ENCODE measurements at regions not wholly inside any gene's neighbourhood (a gene's known extent, or its start where the extent isn't known, plus 50 kb on each side); places are given as distances from the start of the nearest gene placed in this dataset.

GRCh38 chr11:20311444-20311843 lies 52.1 kb upstream of the HTATIP2 start:
- no peak for DNase-seq (ENCODE audit: low read depth in 1 of 2, low spot score in 1 of 2)
- no peaks in the 10 kb centered on the region for H3K36me3 ChIP-seq
- H3K27ac ChIP-seq: no peak overlapping the region
- H3K9me3 ChIP-seq (ENCODE audit: low read depth): no peaks in the 10 kb centered on the region
- H3K4me1 ChIP-seq (ENCODE audit: low read depth): no peaks in the 10 kb centered on the region
- no peak overlapping the region for H3K4me3 ChIP-seq
- TF ChIP-seq CTCF (IDR thresholded peaks at IDR 0.05; ENCODE audit: low read depth, low read length): no peak
- H3K27me3 ChIP-seq: no peaks in the 10 kb centered on the region

DNA sequence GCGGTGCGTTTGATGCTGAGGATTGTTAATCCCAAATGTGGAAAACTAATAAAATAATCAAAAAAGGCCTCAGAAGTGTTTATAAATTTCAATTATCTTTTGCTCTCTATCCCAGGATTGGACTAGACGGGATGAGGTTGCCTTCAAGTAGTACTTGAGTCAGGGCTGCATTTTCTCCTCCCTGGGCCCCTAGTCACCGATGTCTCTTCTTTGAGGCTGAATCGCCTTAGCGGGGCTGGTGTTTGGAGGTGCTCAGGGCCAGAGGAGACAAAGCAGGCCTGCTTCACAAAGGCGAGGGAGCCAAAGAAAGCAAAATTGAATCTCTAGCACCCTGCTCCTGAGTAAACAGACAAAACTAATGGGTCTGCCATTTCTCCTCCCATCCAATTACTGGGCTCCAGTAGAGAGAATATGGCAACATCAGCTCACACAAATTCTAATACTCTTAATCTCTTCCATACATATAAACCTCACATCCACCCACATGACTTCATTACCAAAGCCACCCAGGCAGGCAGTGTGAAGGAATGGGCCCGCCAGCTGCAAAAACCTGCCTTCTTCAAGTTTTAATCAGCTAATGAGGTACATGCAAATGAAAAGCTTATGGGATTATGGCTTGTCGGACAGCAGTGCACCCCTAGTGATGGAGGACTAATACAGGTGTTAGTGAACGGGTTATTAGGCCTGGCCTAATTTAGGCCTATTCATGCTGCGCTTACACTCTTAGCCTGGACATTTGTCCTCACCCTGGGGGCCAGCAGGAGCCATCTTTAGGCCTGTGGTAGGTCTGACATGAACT lies 52.7 kb upstream of the HTATIP2 start:
- no peak for DNase-seq (ENCODE audit: low read depth in 1 of 2, low spot score in 1 of 2)
- Histone ChIP-seq H3K4me1 (ENCODE audit: low read depth) (no peaks in the 10 kb centered on the region), H3K27me3 (peaks cover 3% of the 10 kb centered on the region), H3K27ac (no peak overlapping the region), H3K9me3 (ENCODE audit: low read depth) (no peaks in the 10 kb centered on the region), H3K4me3 (no peak overlapping the region), H3K36me3 (no peaks in the 10 kb centered on the region)
- no peak for TF ChIP-seq CTCF (IDR thresholded peaks at IDR 0.05; ENCODE audit: low read depth, low read length)

GRCh38 chr11:20310137-20310536 lies 53.4 kb upstream of the HTATIP2 start:
- H3K27ac ChIP-seq: no peak overlapping the region
- no peak for DNase-seq (ENCODE audit: low read depth in 1 of 2, low spot score in 1 of 2)

DNA sequence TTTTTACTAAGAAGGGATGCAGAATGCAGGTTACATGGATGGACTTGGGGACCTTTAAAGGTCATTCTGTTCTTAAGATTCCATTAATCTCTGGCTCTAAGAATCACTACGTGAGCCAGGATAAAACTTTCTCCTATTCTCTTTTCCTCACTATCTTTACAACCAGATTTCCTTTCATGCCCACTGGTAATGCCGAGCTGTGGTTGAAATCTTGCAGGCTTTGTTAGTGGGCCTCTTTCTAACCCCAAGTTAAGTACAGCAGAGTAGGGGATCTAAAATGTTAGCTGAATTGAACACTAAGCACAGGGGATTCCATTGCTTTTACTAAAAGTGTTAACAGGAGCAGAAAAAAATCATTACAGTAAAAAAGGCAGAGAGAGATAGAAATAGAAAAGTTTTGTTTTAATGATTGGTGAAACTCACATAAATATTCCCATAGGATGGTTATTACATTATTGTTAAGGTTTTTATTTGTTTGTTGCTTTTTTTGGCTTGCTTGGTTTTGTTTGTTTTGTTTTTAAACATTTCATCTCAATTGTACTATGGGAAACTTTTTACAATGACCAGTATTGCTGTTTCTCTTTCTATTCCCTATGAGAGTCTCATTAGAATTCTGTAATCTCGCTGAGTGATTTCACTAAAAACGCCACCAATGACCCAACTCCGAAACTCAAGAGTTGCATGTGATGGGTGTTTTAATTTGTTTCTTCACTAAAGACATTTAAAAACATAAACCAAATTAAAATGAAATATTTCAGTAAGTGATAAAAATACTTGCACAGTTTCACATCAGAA lies 54.1 kb upstream of the HTATIP2 start:
- H3K4me3 ChIP-seq: no peak overlapping the region
- H3K9me3 ChIP-seq (ENCODE audit: low read depth): no peaks in the 10 kb centered on the region
- H3K4me1 ChIP-seq (ENCODE audit: low read depth): no peaks in the 10 kb centered on the region
- H3K27me3 ChIP-seq: peaks cover 3% of the 10 kb centered on the region
- no peak for DNase-seq (ENCODE audit: low read depth in 1 of 2, low spot score in 1 of 2)
- H3K27ac ChIP-seq: no peak overlapping the region
- TF ChIP-seq CTCF (IDR thresholded peaks at IDR 0.05; ENCODE audit: low read depth, low read length): no peak
- H3K36me3 ChIP-seq: no peaks in the 10 kb centered on the region

More at GRCh38 chr11:20310137-20310536, 53.4 kb upstream of the HTATIP2 start:
- H3K4me1 ChIP-seq (ENCODE audit: low read depth): no peaks in the 10 kb centered on the region
- TF ChIP-seq CTCF (IDR thresholded peaks at IDR 0.05; ENCODE audit: low read depth, low read length): no peak
- H3K4me3 ChIP-seq: no peak overlapping the region
- no peaks in the 10 kb centered on the region for H3K36me3 ChIP-seq
- H3K27me3 ChIP-seq: peaks cover 3% of the 10 kb centered on the region
- H3K9me3 ChIP-seq (ENCODE audit: low read depth): no peaks in the 10 kb centered on the region

- Histone ChIP-seq H3K27me3 (peaks cover 3% of the 10 kb centered on the region), H3K27ac (no peak overlapping the region), H3K4me3 (no peak overlapping the region), H3K9me3 (ENCODE audit: low read depth) (no peaks in the 10 kb centered on the region), H3K36me3 (no peaks in the 10 kb centered on the region), H3K4me1 (ENCODE audit: low read depth) (no peaks in the 10 kb centered on the region)
- no peak for DNase-seq (ENCODE audit: low read depth in 1 of 2, low spot score in 1 of 2)
- TF ChIP-seq CTCF (IDR thresholded peaks at IDR 0.05; ENCODE audit: low read depth, low read length): no peak
These were observed 54.9 kb upstream of the HTATIP2 start for GRCh38 chr11:20308601-20309000.
